ENCODE measurements at regions not wholly inside any gene's neighbourhood (a gene's known extent, or its start where the extent isn't known, plus 50 kb on each side); places are given as distances from the start of the nearest gene placed in this dataset.

- DNase-seq (ENCODE audit: low read depth), result no peak
These were observed 50.5 kb upstream of the ZNF438 start for GRCh38 chr10:31081937-31082840.

- DNase-seq (ENCODE audit: low read depth), result peak; percentile 31
These were observed 52.1 kb upstream of the ZNF438 start for GRCh38 chr10:31083765-31084184.

DNA sequence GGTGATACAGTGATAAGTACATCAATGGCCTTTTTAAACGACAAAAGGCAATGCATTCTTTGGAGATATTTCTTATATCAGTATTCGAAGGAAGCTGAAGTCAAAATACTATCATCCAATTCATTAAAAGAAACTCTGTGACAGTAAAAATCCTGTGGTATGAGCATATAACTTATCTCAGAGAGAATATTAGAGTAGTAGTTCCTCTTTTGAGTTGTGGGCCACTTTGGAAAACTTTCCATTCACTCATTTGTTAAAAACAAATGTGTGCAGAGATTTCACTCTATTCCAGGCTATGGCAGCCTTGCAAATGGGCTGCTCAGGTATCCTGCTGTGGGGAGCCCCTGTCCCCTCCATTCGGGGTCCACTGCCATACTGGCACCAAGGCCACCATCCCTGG, 55.3 kb upstream of the ZNF438 start:
- no peak for DNase-seq (ENCODE audit: low read depth)

GRCh38 chr10:31087851-31088250, 56.2 kb upstream of the ZNF438 start:
- DNase-seq (ENCODE audit: low read depth), result no peak

- no peak for DNase-seq (ENCODE audit: low read depth)
These were observed 59.4 kb upstream of the ZNF438 start for GRCh38 chr10:31090894-31091607.

- DNase-seq (ENCODE audit: low read depth), result no peak
These were observed 64.3 kb upstream of the ZNF438 start for GRCh38 chr10:31095677-31096560.

GRCh38 chr10:31098046-31098445, 66.4 kb upstream of the ZNF438 start:
- DNase-seq (ENCODE audit: low read depth), result no peak

DNA sequence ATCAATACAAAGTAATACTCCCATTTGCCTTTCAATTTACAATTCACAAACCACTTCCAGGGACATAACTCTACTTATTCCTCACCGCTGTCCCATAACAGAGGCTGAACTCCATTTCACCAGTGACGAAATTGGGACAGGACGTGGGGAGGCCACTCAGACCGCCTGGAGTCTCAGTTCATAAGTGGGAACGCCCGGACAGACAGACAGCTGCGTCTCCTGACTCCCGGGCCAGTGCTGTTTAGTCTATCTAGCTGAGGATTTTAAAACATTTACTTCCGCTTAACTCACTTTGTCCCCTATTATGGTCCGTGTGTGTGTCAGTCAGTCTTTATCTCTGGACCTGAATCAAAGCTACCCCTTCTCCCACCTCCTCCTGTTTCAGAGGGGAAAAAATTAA, 67.4 kb upstream of the ZNF438 start:
- DNase-seq (ENCODE audit: low read depth), result no peak

GRCh38 chr10:31099664-31100063, 68.0 kb upstream of the ZNF438 start:
- DNase-seq (ENCODE audit: low read depth), result no peak

- no peak for DNase-seq (ENCODE audit: low read depth)
These were observed 68.5 kb upstream of the ZNF438 start for GRCh38 chr10:31100115-31100601.

- no peak for DNase-seq (ENCODE audit: low read depth)
These were observed 69.0 kb upstream of the ZNF438 start for GRCh38 chr10:31100662-31101061.

DNA sequence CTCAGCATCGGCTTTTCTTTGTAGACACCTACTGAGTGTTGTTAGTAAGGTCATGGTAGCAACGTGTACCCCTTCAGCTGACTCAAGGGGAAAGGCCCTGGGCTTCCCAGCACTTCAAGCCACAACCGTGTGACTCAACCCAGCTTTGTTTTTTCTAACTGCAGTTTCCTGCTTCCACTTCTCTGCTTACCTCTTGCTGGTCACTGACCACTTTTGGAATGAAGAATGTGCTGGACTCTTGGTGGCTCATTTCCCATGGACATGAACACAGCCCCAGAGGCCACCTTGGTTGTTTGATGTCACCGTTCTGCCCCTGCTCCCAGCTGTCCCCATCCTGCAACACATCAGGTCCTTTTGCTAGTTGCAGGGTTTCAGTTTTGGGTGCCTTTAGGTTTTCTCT, 69.5 kb upstream of the ZNF438 start:
- DNase-seq (ENCODE audit: low read depth), result peak; percentile 49

DNA sequence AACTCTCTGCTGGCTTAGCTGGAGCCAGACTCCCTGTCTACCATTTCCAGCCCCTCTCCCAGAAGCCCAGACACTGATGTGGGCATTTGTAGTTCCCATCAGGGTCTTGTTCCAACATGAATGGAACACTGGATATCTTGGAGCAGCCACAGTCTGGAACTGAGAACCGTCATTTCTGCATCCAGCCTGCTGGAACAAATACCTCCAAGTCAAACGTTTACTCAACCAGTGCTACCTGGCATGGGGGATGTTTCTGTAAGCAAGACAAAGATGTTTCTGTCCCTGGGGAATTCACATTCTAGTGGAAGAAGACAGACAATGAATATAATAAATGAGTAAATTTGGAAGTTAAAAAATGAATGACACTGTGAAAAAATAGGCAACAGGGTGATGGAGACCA, 70.8 kb upstream of the ZNF438 start:
- DNase-seq (ENCODE audit: low read depth), result no peak

DNA sequence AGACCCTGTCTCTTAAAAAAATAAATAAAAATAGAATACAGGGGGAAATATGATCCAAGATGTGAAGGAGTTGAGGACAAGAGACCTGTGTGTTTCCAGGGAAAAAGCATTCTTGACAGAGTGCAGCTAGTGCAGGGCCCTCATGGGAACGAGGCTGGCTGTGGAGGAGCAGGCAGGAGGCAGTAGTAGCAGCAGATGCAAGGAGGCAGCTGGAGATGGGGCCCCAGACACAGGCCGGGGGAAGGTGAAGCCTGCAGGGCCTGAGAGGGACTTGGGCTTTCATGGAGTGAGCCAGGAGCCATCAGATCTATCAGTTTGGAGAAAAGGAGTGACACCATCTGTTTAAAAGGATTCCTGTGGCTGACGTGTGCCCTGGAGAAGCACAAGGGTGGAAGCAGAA, 71.4 kb upstream of the ZNF438 start:
- DNase-seq (ENCODE audit: low read depth), result no peak

DNA sequence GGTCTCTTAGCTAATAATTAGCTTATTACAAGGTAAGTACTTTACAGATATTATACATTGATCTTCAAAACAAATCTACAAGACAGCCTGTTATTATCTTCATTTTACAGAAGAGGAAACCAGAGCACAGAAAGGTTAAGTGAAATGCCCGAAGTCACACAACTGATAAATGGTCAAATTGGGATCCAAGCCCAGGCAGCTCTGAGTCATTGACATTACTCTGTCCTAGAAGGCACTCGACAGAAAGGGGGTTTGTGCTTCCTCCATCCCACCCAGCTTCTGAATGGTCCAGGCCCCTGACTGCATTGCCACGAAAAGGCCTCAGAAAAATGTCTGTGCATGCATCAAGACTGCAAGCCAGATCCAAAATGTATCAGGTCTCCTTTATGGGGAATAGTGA, 81.3 kb upstream of the ZNF438 start:
- no peak for DNase-seq (ENCODE audit: low read depth)

- DNase-seq (ENCODE audit: low read depth), result no peak
These were observed 84.6 kb upstream of the ZNF438 start for GRCh38 chr10:31116226-31116625.

GRCh38 chr10:31118556-31118955, 86.9 kb upstream of the ZNF438 start:
- DNase-seq (ENCODE audit: low read depth), result no peak

DNA sequence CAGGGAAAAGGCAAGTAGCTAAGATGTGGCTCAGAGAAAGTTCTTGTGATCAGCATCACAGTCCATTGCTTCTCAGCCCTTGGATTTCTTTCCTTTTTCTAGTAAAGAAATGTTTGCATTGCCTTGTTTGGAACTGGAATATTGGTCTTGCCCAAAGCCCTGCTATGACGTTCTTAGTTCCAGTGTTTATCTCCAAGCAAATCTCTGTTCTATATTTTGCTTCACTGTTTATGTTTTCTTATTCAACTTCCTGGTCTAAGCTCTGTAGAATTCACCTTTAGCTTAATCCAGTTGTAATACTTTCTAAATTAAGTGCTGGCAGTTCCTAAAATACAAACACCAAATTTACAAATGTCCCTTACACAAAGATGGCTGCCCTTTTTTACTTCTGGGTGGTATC, 88.7 kb upstream of the ZNF438 start:
- no peak for DNase-seq (ENCODE audit: low read depth)

DNA sequence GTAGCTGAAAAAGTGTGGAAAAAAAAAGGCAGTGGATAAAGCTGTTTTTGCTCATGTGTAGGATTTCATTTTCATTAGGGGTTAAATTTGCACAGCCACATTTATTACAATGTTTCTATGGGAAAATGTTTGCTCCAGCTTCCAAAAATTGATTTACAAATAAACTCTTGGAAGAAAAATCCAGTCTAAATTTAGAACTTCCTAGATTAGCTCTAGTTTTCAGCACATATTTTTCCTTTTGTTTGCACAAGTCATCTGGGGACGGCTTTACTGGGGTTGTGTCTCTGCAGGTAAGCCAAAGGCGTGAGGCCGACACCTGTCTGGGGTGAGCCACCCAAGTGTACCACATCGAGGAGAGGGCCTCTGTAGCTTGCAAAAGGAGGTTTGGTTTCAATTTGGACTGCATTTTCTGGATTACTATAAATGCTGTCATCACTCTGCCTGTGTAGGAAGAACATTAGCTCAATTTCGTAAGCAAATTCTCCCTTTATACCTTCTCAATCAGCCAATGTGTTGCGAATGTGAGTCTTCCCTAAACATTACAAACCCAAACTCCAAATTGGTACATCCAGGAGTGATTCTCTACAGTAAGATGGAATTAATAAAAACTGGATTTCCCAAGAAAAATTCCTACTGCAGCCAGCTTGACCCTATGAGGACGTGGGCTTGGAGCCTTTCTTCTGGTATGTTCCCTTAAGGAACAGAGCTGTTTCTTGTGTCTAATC, 89.5 kb upstream of the ZNF438 start:
- no peak for DNase-seq (ENCODE audit: low read depth)

DNA sequence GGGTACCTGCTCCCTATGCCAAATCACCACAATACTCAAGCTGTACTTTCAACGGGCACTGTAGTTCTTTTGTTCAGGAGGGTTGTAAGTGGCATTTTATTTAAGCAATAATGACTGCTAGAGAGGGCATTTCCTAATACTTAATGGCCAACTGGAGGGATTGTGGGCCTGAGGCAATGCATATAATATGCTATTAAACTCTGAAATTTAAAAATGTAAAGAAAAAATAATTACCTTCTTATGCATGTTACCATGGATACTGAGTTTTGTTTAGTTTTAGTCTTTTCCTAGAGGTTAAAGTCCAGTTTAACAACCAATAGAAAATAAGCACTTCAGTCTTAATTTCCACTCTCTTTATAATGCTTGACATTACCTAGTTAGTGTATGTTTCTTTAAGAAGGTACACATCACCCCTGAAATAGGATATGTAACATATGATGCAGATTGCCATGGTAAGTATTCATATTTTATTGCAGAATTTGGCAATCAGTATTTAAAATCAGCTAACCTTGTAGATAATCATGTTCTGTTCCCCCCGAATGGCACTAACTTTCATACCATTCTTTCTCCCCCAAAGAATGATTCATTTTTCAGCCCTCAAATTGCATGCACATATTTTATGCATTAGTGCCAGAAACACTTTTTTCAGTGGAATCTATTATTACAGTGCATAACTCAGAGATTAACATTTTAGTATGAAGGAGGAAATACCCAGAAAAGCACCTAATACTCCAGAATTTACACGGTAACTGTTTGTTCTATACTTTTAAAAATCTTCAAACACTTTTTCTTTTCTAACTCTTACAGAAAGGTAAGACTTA, 90.3 kb upstream of the ZNF438 start:
- DNase-seq (ENCODE audit: low read depth), result no peak

DNA sequence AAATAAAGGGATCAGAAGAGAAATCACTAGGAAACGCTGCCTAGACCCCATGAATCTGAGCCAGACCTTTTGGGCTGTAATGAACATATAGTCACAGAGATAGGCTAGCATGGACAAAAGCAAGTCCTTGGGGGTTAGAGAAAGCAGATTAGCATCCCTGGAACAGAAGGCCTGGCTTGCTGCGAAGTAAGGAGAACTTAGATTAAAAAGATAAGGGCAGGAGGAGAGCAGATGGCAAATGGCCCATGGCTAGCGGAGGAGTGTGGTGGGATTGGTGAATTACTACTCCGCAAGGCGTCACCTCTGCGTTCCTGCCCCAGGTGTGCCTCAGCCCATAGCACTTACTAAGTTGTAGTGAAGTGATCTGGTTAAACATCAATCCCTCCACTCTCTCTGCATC, 92.3 kb upstream of the ZNF438 start:
- DNase-seq (ENCODE audit: low read depth), result no peak
